Loucy (cell line): ENCODE measurements at regions not wholly inside any gene's neighbourhood (a gene's known extent, or its start where the extent isn't known, plus 50 kb on each side); places are given as distances from the start of the nearest gene placed in this dataset.

Experiments used
- CTCF ChIP-seq: fragments of 200-600 bp; sonication (generic); conservative IDR thresholded peaks from 2 replicates; pipeline ENCODE4 v1.5.1; 2014; ENCODE audit warnings: mild to moderate bottlenecking, antibody characterized with exemption, low read length
- EZH2phosphoT487 ChIP-seq: fragments of 200-600 bp; IDR thresholded peaks from 2 replicates; pipeline ENCODE4 v1.6.1; 2018; ENCODE audit warnings: antibody characterized with exemption, mild to moderate bottlenecking, moderate library complexity, borderline replicate concordance

GRCh38 chr13:40503966-40504591, 162.4 kb downstream of the FOXO1 start:
- TF ChIP-seq CTCF (no peak), EZH2phosphoT487 (no peak)
